ENCODE measurements at regions not wholly inside any gene's neighbourhood (a gene's known extent, or its start where the extent isn't known, plus 50 kb on each side); places are given as distances from the start of the nearest gene placed in this dataset.
"Not testable (repeated sequence)": the region's sequence is repeated elsewhere in the genome, so short reads cannot be mapped to it uniquely, and the experiment has no call there.

- TF ChIP-seq POLR2A (IDR thresholded peaks at IDR 0.05; ENCODE audit: low read depth, low read length) = no peak
- DNase-seq (ENCODE audit: insufficient read length, low spot score) (no peak), FAIRE-seq (no peak)
Observed at GRCh38 chr3:162354356-162354755, 857.7 kb downstream of the OTOL1 start.

DNA sequence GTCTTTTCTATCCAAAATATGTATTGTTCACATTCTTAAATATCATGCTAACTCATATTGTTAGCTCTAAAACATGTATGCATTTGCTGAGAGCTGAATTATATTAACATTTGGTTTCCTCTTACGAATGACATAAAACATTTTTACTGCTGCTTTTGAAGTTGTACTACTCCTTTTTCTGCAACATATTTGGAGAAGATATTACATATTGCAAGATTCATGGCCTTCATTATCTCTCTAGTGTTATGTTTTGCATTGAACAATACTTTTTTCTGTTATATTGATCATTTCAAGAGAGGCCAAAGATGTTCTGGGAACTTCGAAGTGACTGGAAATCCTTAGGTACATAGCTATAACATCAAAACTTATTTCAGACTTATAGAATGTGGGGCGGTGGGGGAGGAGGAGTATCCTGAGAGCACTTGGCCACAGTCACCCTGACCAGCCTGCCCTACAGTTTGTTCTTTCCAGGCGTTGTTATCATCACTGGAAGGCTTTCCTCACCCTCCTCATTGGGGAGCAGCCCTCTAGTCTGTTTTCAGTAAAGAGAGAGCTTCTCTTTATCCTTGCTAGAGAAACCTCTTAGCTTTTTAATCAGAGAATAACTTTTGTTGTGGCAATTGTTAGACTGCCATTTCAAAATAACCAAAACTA is 868.6 kb downstream of the OTOL1 start:
- no peak for FAIRE-seq
- no peak for TF ChIP-seq POLR2A (IDR thresholded peaks at IDR 0.05; ENCODE audit: low read depth, low read length)
- no peak for DNase-seq (ENCODE audit: insufficient read length, low spot score)

DNA sequence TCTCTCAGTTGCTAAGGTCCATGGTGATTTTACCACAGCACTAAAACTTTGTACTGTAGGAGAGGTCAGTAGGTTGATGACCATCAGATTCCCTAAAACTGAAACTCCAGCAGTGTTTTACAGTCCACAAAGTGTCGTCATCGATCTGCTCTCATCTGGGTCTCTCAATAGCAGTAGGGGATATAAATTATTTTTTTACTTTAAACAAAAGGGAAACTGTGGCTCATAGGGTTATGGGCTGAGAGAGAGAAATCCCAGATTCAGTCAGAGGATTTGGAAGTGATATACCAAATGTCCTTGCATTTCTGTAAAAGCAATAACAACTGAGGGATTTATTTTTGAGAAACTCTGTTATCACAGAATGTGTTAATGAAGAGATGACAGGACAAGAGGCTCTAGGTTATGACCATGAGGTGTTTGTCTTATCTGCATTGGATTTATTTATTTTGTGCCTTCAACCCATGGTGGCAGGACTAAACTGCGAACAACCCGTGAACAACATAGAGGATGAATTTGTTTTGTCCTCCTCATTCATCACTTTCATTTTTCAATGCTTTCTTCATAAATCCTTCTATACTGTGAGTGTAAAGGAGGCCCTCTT is 869.7 kb downstream of the OTOL1 start:
- no peak for TF ChIP-seq POLR2A (IDR thresholded peaks at IDR 0.05; ENCODE audit: low read depth, low read length)
- DNase-seq (ENCODE audit: insufficient read length, low spot score) (no peak), FAIRE-seq (no peak)

- TF ChIP-seq POLR2A (IDR thresholded peaks at IDR 0.05; ENCODE audit: low read depth, low read length) = no peak
- no peak for FAIRE-seq
- DNase-seq (ENCODE audit: insufficient read length, low spot score) = no peak
Observed at GRCh38 chr3:162367429-162368260, 871.0 kb downstream of the OTOL1 start.

DNA sequence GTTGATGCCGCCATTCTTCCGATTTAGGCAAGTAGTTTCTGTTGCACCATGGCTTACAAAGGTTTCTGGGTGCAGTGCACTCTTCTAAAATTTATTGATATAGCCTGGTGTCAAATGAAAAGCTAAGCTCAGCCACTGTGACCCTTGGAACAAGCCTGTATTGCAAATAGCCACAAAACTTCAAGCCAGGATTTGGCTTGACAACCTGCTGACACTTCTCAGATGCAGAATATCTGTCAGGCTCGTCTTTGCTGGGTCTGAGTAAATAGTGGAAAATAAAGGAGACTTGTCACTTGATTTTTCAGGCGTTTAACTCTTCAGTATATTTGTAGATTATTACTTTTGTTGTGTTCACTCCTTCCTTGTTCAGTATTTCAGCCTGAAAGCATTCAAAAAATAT is 871.8 kb downstream of the OTOL1 start:
- TF ChIP-seq POLR2A (IDR thresholded peaks at IDR 0.05; ENCODE audit: low read depth, low read length) = no peak
- FAIRE-seq (no peak), DNase-seq (ENCODE audit: insufficient read length, low spot score) (no peak)

DNA sequence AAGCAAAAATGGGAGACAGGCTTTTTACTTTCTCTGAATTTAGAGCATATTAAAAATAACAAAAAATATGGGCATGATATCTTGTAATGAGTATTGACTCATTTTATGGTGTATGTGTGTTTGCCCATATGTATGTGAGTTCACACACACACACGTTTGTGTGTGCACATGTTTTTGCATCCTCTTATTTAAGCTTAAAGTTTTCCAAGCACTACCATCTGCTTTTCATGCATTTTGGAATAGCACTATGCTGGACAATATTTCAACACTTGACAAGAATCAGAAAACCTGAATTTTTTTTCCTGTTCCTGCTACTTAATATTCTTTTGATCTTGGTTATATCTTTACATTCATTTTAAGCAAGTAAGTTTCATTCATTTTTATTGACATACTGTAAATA is 872.7 kb downstream of the OTOL1 start:
- FAIRE-seq (no peak), DNase-seq (ENCODE audit: insufficient read length, low spot score) (no peak)
- TF ChIP-seq POLR2A (IDR thresholded peaks at IDR 0.05; ENCODE audit: low read depth, low read length) = no peak

GRCh38 chr3:162370141-162370540 is 873.5 kb downstream of the OTOL1 start:
- FAIRE-seq (no peak), DNase-seq (ENCODE audit: insufficient read length, low spot score) (no peak)
- TF ChIP-seq POLR2A (IDR thresholded peaks at IDR 0.05; ENCODE audit: low read depth, low read length) = no peak

DNA sequence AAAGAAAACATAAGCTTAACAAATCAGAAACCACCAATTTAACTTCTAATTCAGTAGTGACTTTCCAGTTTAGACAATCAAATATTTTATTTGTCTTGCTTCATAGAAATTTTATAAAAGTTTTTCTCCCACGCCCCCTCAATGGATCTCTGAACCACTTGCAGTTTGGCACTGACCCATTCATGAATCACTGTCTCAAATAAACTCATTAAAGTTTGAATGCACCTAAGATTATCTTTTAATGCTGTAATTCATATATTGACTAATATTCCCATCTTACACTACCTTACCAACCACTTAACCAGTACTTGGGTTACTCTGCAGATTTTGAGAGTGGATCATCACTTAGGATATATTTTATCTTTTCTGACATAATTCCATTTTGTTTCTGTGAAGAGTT is 880.2 kb downstream of the OTOL1 start:
- no peak for DNase-seq (ENCODE audit: insufficient read length, low spot score)
- TF ChIP-seq POLR2A (IDR thresholded peaks at IDR 0.05; ENCODE audit: low read depth, low read length) = no peak
- FAIRE-seq = no peak

DNA sequence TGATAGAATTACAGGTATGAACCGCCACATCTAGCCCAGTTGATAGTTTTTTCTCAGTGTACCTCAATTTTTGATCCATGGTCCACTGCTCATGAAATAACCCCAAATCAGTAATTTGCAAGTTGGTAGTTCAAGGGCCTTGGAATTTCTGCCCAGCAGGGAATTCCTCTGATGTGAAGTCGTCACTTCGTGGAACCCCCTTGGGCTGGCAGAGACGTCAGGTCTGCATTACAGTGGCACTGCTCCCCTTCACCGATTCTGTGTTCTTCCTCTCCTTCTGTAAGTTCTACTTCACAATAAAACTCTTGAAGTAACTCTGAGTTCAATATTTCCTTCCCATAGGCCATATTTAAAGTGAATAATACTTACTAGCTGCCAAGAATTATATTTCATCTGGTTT is 881.0 kb downstream of the OTOL1 start:
- FAIRE-seq (no peak), DNase-seq (ENCODE audit: insufficient read length, low spot score) (no peak)
- TF ChIP-seq POLR2A (IDR thresholded peaks at IDR 0.05; ENCODE audit: low read depth, low read length) = no peak

DNA sequence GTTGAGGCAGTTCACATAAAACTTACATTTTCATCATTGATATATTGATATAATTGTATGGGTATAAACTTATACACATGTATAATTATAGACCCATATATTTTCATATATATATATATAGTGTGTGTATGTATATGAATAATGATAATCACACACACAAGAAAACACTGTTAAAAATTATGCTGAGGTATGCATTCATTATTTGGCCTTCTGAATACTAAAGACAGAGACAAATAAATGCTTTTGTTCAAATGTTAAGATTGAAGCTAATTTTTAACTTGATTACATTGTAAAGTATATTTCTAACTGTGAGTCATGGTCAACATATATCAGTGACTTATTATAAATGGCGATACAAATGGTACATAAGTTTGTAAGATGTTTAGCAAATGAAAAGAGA is 888.8 kb downstream of the OTOL1 start:
- DNase-seq (ENCODE audit: insufficient read length, low spot score) = no peak
- FAIRE-seq = peak; percentile 33
- TF ChIP-seq POLR2A (IDR thresholded peaks at IDR 0.05; ENCODE audit: low read depth, low read length) = no peak

GRCh38 chr3:162390891-162391290 is 894.3 kb downstream of the OTOL1 start:
- no peak for TF ChIP-seq POLR2A (IDR thresholded peaks at IDR 0.05; ENCODE audit: low read depth, low read length)
- DNase-seq (ENCODE audit: insufficient read length, low spot score) = peak; percentile 21
- no peak for FAIRE-seq

DNA sequence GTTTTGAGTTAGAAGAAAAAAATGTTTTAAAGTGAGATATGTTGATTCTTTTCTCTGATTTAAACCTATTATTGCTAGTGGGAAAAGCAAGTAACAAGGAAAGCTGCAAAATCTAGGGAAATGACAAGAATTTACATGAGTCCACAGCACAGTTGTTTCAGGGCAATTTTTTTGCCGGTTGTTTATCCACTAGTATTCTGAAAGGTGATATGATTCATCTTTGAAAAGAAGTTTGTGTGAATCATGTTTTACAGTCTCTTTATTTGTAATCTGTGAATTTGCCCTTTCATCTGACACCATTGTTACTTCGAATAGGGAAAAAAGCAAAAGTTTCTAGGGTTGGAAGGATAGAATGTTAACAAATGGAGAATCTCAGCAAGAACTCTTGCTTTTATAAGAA is 894.7 kb downstream of the OTOL1 start:
- DNase-seq (ENCODE audit: insufficient read length, low spot score) (peak; percentile 2), FAIRE-seq (peak; percentile 87)
- TF ChIP-seq POLR2A (IDR thresholded peaks at IDR 0.05; ENCODE audit: low read depth, low read length) = no peak

GRCh38 chr3:162395496-162395895 is 898.9 kb downstream of the OTOL1 start:
- DNase-seq (ENCODE audit: insufficient read length, low spot score) (no peak), FAIRE-seq (no peak)
- TF ChIP-seq POLR2A (IDR thresholded peaks at IDR 0.05; ENCODE audit: low read depth, low read length) = no peak

- DNase-seq (ENCODE audit: insufficient read length, low spot score) (no peak), FAIRE-seq (no peak)
- no peak for TF ChIP-seq POLR2A (IDR thresholded peaks at IDR 0.05; ENCODE audit: low read depth, low read length)
Observed at GRCh38 chr3:162398554-162398953, 901.9 kb downstream of the OTOL1 start.

DNA sequence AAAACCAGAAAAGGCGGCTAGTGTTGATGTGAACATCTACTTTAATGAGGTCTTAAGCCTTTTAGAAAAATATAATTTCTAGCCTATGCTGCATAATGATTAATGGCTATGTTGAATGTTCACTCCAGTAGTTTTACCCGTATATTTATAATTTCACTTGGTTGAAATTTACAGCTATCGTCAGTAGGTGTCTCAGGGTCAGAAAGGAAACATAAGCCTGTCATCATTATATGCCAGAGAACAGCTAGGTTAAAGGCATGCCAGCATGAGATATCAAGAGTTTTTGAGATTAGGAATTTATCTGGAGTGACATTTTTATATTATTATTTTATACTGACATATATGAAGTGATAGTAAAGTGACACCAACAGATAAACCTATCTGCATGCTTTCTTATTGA is 904.1 kb downstream of the OTOL1 start:
- FAIRE-seq = no peak
- TF ChIP-seq POLR2A (IDR thresholded peaks at IDR 0.05; ENCODE audit: low read depth, low read length) = no peak
- no peak for DNase-seq (ENCODE audit: insufficient read length, low spot score)

DNA sequence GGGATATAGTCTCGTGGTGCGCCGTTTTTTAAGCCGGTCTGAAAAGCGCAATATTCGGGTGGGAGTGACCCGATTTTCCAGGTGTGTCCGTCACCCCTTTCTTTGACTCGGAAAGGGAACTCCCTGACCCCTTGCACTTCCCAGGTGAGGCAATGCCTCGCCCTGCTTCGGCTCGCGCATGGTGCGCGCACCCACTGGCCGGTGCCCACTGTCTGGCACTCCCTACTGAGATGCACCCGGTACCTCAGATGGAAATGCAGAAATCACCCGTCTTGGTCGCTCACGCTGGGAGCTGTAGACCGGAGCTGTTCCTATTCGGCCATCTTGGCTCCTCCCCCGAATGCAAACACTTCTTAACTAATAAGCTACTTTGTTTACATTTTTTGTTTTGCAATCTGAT is 914.9 kb downstream of the OTOL1 start:
- FAIRE-seq; DNase-seq (ENCODE audit: insufficient read length, low spot score): not testable (repeated sequence)
